DND-41 (cell line): ENCODE measurements at regions not wholly inside any gene's neighbourhood (a gene's known extent, or its start where the extent isn't known, plus 50 kb on each side); places are given as distances from the start of the nearest gene placed in this dataset.
"Not testable (repeated sequence)": the region's sequence is repeated elsewhere in the genome, so short reads cannot be mapped to it uniquely, and the experiment has no call there.

ENCODE experiments used
- ATAC-seq: fragments of 200-7000 bp; cut with Tn5 transposase; 3 replicates; pipeline ENCODE4 v1.9.1; 2021; ENCODE audit warnings: low read depth; ENCODE audit not compliant: insufficient read depth
- DNase-seq: peaks from one replicate; pipeline ENCODE4 v3.0.0-alpha.2; 2020
- H2AFZ ChIP-seq: 2 replicates; pipeline ENCODE4 v1.6.0; 2012; ENCODE audit warnings: low read depth, low read length
- H3K27ac ChIP-seq: 2 replicates; pipeline ENCODE4 v1.5.1; 2012; ENCODE audit warnings: low read length, inconsistent platforms
- H3K27me3 ChIP-seq: fragments of 200-600 bp; sonication (generic); 2 replicates; pipeline ENCODE4 v1.6.0; 2012; ENCODE audit warnings: low read length, mild to moderate bottlenecking, inconsistent platforms; ENCODE audit not compliant: insufficient read depth, poor library complexity
- H3K36me3 ChIP-seq: 2 replicates; pipeline ENCODE4 v1.5.1; 2012; ENCODE audit warnings: low read length, inconsistent platforms; ENCODE audit not compliant: insufficient read depth
- H3K4me1 ChIP-seq: 2 replicates; pipeline ENCODE4 v1.5.1; 2012; ENCODE audit warnings: mild to moderate bottlenecking, low read length; ENCODE audit not compliant: insufficient read depth
- H3K4me2 ChIP-seq: 2 replicates; pipeline ENCODE4 v1.6.0; 2012; ENCODE audit warnings: mild to moderate bottlenecking, moderate library complexity, low read length, inconsistent platforms; ENCODE audit not compliant: insufficient read depth
- H3K4me3 ChIP-seq, 2 experiments: fragments of 200-600 bp in 1 of 2; shearing (Covaris generic) in 1 of 2; 2 replicates each; pipeline ENCODE4 v1.5.1; 2012 to 2016; ENCODE audit warnings: inconsistent platforms in 2 of 2, low read length in 2 of 2, mild to moderate bottlenecking in 2 of 2, low read depth in 1 of 2, moderate library complexity in 1 of 2
- H3K79me2 ChIP-seq: 2 replicates; pipeline ENCODE4 v1.6.0; 2012; ENCODE audit warnings: low read length, inconsistent platforms; ENCODE audit not compliant: insufficient read depth
- H3K9ac ChIP-seq: 2 replicates; pipeline ENCODE4 v1.6.0; 2012; ENCODE audit warnings: low read depth, mild to moderate bottlenecking, inconsistent platforms, low read length, moderate library complexity
- H3K9me3 ChIP-seq: 2 replicates; pipeline ENCODE4 v1.5.1; 2012; ENCODE audit warnings: low read length, moderate library complexity, mild to moderate bottlenecking, inconsistent platforms; ENCODE audit not compliant: insufficient read depth, severe bottlenecking
- H4K20me1 ChIP-seq: 2 replicates; pipeline ENCODE4 v1.6.0; 2012; ENCODE audit warnings: low read length; ENCODE audit not compliant: insufficient read depth
- CTCF ChIP-seq: IDR thresholded peaks from 2 replicates; pipeline ENCODE4 v1.5.1; 2012; ENCODE audit warnings: borderline replicate concordance, low read length, moderate library complexity, mild to moderate bottlenecking; ENCODE audit not compliant: poor library complexity, severe bottlenecking; ENCODE audit errors: extremely low read depth
- EZH2 ChIP-seq: IDR thresholded peaks from 3 replicates; pipeline ENCODE4 v1.6.1; 2012; ENCODE audit warnings: borderline replicate concordance, low read depth, mild to moderate bottlenecking, moderate library complexity, low read length, inconsistent platforms; ENCODE audit not compliant: severe bottlenecking

GRCh38 chr13:47875201-47875600, 125.9 kb downstream of the SUCLA2 start:
- no peak for ATAC-seq
- no peaks in the 10 kb centered on the region for H4K20me1 ChIP-seq
- H3K79me2 ChIP-seq, result no peaks in the 10 kb centered on the region
- no peaks in the 10 kb centered on the region for H3K27me3 ChIP-seq
- H3K36me3 ChIP-seq, result no peaks in the 10 kb centered on the region
- no peak overlapping the region for H3K4me3 ChIP-seq
- no peak overlapping the region for H2AFZ ChIP-seq
- peaks cover 12% of the 10 kb centered on the region for H3K9me3 ChIP-seq
- no peak overlapping the region for H3K4me2 ChIP-seq
- H3K9ac ChIP-seq, result no peak overlapping the region
- no peak overlapping the region for H3K27ac ChIP-seq
- no peak for TF ChIP-seq EZH2
- TF ChIP-seq CTCF, result no peak
- H3K4me1 ChIP-seq, result no peaks in the 10 kb centered on the region
- no peak for DNase-seq

DNA sequence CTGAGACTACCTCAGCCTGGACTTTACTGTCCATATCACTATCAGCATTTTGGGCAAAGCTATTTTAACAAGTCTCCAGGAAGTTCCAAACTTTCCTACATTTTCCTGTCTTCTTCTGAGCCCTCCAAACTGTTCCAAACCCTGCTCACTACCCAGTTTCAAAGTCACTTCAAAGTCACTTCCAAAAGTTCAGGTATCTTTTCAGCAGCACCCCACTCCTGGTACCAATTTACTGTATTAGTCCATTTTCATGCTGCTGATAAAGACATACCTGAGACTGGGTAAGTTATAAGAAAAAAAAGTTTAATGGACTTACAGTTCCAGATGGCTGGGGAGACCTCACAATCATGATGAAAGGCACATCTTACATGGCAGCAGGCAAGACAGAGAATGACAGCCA, 127.1 kb downstream of the SUCLA2 start:
- ATAC-seq, DNase-seq, H3K36me3 ChIP-seq, H3K27me3 ChIP-seq, H3K4me3 ChIP-seq, H3K27ac ChIP-seq, H4K20me1 ChIP-seq, H3K4me2 ChIP-seq, H2AFZ ChIP-seq, H3K4me1 ChIP-seq, H3K79me2 ChIP-seq, H3K9ac ChIP-seq: not testable (repeated sequence)
- peaks cover 12% of the 10 kb centered on the region for H3K9me3 ChIP-seq

- ATAC-seq, H3K27ac ChIP-seq, H3K79me2 ChIP-seq, H3K27me3 ChIP-seq, DNase-seq, H3K4me2 ChIP-seq, H3K36me3 ChIP-seq, H4K20me1 ChIP-seq, H3K4me1 ChIP-seq, H3K9ac ChIP-seq, H3K4me3 ChIP-seq, H2AFZ ChIP-seq: not testable (repeated sequence)
- peaks cover 12% of the 10 kb centered on the region for H3K9me3 ChIP-seq
Measured at GRCh38 chr13:47873319-47873718, 127.8 kb downstream of the SUCLA2 start.

DNA sequence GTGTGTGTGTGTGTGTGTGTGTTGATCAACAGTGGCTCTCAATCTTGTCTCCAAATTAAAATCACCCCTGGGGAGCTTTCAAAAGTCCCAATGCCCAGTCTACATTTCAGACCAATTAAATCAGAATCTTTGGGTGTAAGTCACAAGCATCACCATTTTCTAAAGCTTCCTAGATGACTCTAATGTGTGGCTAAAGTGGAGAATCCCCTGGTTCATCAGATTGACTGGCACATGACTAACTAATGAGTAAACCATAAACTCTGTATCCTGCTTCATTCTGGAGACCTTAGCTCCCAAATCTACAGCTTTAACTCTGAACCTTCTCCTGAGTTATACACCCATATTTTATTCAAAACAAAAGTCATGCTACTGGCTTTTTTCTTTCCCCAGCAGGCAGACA, 131.3 kb downstream of the SUCLA2 start:
- TF ChIP-seq CTCF, result no peak
- TF ChIP-seq EZH2, result no peak
- Histone ChIP-seq H3K4me3 (no peak overlapping the region), H3K27ac (no peak overlapping the region)

More for the DNA sequence above, 131.3 kb downstream of the SUCLA2 start:
- Histone ChIP-seq H3K36me3 (no peaks in the 10 kb centered on the region), H2AFZ (no peak overlapping the region), H4K20me1 (no peaks in the 10 kb centered on the region), H3K9me3 (peaks cover 12% of the 10 kb centered on the region), H3K4me1 (no peaks in the 10 kb centered on the region), H3K27me3 (no peaks in the 10 kb centered on the region), H3K79me2 (no peaks in the 10 kb centered on the region), H3K4me2 (no peak overlapping the region), H3K9ac (no peak overlapping the region)
- DNase-seq (no peak), ATAC-seq (no peak)
